HG03520 (cell line): ENCODE measurements at regions not wholly inside any gene's neighbourhood (a gene's known extent, or its start where the extent isn't known, plus 50 kb on each side); places are given as distances from the start of the nearest gene placed in this dataset.
"Not testable (repeated sequence)": the region's sequence is repeated elsewhere in the genome, so short reads cannot be mapped to it uniquely, and the experiment has no call there.

Experiments
- ATAC-seq: cut with Tn5 transposase; IDR thresholded peaks from one replicate; pipeline ENCODE4 v1.9.1; 2021; ENCODE audit warnings: mild to moderate bottlenecking, moderate library complexity; ENCODE audit not compliant: unreplicated experiment

DNA sequence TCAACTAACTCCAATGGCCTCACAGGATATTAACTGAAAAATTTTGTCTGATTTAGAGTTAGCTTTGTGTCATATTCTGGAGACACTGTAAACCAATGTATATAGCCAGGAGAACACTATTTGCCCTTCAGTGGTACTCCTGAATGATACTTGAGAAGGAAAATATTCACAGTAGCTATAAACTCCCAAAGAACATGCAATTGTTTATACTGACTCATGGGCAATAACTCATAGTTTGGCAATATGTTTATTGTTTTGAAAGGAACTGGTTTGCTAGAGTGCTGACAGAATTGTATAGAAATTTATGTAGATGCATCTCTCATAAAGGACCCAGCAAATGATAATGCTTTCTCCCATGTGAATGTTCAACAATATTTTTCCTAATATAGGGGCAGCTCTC lies 537.6 kb downstream of the PLOD2 start:
- ATAC-seq = no peak

DNA sequence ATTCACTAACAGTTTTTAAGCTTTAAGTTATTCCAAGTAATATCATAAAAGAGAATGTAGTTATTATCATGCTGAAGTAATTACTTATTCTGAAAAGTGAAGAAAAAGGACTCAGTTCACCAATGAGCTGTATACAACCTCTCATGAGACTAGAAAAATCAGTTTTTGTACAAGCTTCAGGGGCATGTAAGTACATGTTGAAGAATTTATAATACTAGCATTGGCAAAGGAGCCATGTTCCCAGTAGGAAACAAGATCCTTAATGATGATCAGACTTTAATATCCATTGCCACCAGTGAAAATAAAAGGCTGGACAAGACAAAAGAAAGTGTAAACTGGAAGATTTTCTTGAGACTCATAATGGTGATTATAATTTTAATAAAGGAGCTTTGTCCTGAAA lies 532.8 kb downstream of the PLOD2 start:
- no peak for ATAC-seq

DNA sequence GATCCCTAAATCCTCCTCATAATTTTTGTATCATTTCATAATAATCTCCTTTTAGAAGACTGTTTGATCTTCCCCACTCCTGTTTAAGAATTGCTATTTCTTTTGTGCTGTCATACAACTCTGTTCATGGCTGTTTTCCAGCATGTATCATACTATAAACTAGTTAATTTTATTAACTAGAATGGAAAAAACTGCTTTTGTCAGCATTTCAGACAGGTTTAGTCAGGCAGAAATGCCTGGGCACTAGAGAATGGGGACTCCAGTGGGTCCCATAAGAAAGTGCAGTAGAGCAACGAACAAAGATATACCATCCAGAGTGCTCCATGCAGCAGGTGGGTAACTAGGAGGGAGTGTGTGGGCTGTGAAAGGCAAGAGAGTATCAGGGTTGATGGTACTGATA lies 523.9 kb downstream of the PLOD2 start:
- no peak for ATAC-seq

DNA sequence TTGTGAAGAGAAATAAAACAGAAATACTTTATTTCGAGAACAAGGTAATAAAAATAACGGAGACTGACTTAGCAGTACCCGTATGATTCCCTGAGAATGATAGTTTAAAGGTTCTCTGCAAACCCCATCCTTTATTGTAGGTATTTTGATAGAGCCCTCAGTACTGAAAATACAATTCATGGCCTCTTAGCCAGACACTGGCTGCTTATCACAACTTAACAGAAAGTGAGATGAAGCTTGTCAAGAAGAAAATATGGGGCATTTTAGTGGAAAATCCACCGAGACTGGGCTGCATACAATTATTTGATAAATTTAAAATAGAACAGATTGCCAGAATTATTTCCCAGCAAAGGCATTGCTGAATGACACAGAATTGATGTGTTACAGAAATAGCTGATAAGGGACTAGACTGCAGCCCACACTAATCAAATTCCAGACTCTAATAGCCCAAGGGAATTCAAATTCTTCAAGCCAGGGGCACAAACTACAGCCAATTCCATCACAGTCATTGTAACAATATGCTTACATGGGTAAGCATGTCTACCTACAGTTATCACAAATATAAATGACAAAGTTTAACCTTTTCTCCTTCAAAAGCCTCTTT lies 521.9 kb downstream of the PLOD2 start:
- ATAC-seq = no peak

DNA sequence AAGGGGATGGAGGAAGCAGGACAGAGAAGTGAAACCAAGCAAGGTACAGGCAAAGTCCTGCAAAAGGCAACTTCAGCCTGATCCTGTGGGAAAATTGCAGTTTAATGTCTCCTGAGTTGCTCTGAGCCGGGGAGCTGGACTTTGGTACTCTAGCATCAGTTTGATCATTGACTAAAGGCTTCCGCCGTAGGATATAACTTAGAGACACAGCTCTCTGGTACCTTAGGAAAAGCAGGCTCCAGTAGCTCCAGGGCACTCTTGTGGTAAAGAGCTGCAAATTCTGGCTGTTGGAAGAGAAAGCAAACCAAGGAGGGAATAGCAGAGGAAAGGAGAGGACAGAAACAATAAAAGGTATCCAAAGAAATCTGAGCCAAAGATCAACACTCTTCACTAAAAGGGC lies 521.1 kb downstream of the PLOD2 start:
- no peak for ATAC-seq

DNA sequence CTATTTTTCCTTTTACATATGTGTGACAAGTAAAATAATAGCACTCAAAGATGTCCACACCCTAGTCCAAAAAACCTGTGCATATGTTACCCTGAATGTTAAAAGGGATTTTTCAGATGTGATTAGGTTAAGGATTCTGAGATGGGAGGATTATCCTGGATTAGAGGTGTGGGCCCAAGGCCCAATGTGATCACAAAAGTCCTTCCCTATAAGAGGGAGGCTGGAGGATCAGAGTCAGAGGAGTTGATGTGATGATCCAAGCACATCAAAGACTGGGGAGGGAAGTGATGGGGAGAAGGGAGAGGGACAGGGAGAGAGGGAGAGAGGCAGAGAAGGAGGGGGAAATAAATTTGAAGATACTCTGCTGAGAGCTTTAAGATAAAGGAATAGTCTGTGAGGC lies 512.6 kb downstream of the PLOD2 start:
- no peak for ATAC-seq

DNA sequence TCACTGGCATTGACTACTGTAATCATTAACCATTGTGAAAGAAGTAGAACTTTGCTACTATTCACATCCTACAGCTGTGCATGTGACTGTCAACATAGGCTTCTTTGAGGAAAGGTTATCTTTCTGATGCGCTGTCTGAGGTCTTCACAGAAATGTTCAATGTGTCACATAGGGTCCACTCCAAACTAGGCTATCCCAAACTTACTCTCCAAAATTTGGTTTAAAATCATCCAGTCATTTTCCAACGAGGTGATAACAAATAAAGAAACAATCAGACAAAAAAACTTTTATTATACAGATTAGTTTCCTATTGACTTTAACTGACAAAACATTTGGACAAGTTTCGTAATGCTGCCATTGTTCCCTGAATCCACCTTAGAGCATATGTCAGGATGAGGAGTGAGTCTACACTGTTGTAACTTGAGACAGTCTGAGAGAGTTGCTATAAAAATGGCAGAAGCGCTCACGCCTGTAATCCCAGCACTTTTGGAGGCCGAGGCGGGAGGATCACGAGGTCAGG lies 511.6 kb downstream of the PLOD2 start:
- ATAC-seq = no peak

DNA sequence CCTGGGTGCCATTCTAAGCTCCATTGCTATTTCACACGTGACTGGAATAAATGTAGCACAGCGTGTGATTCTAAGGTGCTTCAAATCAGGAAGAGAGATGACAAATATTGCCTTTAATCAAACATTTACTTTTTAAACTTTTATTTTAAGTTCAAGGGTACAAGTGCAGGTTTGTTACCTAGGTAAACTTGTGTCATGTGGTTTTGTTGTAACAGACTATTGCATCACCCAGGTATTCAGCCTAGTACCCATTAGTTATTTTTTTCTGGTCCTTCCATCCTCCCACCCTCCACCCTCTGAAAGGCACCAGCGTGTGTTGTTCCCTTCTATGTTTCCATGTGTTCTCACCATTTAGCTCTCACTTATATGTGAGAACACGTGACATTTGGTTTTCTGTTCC lies 510.8 kb downstream of the PLOD2 start:
- ATAC-seq = no peak

DNA sequence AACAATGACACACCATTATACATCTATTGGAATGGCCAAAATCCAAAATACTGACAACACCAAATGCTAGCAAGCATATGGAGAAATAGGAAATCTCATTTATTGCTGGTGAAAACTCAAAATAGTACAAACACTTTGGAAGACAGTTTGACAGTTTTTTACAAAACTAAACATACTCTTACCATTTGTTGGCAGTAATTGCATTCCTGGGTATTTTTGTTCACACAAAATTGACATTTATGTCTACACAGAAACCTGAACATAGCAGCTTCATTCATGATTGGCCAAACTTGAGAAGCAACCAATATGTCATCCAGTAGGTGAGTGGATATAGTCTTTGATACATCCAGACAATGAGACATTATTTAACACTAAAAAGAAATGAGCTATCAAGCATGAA lies 489.9 kb downstream of the PLOD2 start:
- no peak for ATAC-seq

DNA sequence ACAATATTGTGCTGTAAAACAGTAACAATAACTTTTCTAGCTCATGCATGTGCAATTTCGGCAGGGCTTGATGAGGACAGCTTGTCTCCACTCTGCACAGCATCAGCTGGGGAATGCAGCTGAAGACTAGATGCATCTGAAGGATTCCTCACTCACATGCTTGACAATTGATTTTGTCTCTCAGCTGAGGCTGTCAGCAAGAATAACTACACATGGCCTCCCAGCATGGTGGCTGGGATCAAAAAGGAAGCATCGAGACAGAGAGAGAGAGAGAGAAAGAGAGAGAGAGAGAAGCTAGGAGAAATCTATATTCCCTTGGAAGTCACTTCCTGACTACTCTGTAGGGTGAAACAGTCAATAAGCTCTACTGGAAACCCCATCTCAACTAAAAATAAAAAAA lies 487.1 kb downstream of the PLOD2 start:
- ATAC-seq = no peak

DNA sequence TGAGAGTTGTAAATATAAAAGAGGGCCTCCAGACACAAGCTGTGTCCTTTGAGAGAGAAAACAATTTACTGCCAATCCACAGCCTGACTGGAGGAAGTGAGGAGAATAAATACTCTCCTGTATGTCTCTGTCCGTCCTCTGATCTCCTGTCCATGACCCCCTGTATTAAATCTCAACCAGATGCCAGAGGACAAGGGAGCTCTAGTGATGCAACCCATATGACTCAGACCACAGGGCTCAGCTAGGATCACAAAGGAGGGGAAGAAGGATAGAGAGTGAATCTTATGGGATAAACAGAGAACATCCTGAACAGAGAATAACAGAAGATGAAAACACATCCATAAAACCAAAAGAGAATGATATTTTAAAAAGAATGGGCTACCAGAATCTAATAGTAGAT lies 482.6 kb downstream of the PLOD2 start:
- no peak for ATAC-seq

DNA sequence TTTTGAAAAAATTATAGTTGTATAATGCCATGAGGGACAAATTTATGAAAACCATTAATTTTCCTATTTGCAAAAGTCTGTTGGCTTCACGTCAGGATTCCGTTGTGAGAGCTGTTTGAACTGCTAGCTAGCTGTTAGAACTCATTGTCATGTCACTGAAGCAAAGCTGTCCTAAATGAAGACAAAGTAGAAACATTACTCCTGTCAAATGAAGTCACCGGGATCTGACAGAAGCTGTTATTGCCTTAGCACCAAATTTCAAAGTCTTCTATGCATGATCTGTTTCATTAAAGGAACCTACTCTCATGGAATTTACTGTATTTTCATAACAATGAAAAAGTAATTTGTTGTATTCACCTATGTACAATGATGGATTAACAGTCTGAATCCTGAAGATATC lies 479.8 kb downstream of the PLOD2 start:
- no peak for ATAC-seq

DNA sequence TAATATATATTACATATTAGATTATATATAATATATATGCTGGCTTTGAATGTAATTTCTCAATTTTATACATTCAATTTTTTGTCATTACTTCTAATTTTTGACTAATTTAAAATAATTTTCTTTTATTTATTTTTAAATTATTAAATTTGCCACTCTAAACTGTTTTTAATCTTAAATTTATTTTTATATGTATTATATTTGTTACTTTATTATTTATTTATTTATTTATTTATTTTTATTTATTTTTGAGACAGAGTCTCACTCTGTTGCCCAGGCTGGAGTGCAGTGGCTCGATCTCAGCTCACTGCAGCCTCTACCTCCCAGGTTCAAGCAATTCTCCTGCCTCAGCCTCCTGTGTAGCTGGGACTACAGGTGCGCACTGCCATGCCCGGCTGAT lies 473.0 kb downstream of the PLOD2 start:
- not testable (repeated sequence) for ATAC-seq

DNA sequence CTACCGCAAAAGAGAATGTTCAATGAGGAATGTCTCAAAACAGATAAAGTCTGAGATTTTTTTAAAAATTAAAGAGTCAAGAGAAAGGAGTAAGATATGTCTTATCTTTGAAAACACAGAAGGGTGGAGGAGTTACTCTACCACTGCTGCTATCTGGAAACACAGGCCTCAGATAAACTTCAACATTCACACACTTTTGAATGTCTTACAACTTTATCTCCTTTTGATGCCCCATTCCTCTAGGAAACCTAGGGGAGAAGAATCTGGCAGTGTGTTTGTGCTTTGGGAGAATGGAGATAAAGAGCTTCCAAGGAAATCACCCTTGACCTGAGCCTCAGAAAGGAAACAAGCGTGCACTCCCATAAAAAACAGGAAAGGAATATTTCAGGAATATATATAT lies 468.2 kb downstream of the PLOD2 start:
- ATAC-seq = no peak

DNA sequence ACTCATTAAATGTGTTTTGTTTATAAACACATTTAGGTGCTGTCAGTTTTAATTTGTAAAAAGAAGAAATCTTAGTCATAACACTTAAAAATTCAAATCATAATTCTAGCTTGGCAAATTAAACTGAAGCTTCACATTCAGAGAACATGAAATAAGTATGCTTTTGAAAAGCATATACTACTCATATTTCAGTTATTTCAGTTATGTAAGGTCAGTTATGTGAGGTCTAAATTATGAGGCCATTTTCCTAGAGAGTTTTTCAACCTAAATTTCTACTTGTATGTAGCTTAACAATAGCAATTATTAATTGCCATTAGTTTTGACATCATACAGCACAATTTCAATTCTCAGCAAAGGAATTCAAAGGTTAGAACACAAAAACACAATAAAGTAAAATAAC lies 465.0 kb downstream of the PLOD2 start:
- no peak for ATAC-seq

DNA sequence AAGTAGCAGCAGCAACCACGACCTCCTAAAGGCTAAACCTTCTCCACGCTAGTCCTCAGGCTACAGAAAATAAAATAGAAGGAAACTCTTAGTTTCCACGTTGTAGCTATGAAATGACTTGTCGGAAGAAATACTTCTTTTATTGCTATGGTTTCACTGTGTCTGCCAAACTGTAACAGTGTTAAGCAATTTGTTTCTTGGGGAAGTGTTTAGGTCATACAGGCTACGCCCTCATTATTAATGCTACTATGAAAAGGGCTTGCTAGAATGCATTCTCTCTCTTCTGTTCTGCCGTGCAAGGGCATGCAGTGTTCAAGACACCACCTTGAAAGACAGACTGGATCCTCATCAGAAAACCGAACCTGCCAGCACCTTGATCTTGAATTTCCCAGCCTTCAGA lies 462.7 kb downstream of the PLOD2 start:
- no peak for ATAC-seq

DNA sequence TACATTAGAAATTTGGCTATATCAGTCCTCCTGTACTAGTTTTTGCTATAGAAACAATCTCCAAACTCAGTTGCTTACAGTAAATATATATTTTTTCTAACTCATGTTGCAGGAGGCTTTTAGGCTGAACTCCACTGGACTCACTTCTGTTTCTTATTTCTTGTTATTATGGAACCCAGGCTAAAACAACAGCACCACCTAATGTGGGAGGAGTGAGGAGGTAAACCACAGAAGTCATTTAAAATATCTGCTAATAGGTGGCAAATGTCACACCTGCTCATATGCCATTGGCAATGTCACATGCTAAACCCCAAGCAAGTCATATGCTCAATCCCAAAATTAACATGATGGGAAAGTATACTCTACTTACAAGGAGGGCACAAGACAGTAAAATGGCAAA lies 462.2 kb downstream of the PLOD2 start:
- no peak for ATAC-seq

DNA sequence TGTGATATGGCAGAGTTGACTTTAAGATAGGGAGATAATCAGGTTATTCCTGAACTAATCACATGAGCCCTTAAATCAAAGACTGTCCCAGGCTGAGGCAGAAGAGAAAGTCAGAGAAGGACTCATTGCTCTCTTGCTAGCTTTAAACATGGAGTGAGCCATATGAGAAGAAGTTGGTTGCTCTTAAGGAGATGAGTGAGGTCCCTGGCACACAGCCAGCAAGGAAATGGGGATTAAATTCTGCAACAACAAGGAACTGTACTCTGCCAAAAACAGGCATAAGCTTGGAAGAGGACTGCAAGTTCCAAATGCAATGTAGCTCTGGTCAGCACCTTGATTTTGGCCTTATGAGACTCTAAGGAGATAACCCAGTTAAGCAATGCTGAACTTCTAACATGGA lies 457.0 kb downstream of the PLOD2 start:
- ATAC-seq = no peak

DNA sequence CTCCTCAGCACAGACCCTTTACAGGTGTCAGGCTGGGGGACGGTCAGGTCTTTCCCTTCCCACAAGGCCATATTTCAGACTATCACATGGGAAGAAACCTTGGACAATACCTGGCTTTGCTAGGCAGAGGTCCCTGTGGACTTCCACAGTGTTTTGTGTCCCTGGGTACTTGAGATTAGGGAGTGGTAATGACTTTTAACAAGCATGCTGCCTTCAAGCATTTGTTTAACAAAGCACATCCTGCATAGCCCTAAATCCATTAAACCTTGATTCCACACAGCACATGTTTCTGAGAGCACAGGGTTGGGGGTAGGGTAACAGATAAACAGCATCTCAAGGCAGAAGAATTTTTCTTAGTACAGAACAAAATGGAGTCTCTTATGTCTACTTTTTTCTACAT lies 451.2 kb downstream of the PLOD2 start:
- not testable (repeated sequence) for ATAC-seq

DNA sequence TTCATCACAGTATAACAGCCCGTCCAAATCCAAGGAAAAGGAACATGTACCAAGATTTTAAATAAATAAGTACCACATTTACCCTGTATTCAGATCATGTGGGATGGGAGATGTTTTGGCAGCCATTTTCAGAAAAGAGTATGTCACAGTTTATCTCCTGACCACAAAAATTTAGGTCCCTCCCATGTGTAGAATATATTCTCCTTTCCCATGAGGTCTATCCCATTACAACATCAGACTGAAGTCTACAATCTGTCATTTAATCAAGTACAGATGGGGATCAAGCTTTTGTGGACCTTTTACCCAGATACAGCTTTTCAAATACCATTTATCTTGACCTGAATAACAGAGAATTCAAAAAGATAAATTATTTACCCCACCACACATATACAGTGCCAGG lies 444.5 kb downstream of the PLOD2 start:
- no peak for ATAC-seq

DNA sequence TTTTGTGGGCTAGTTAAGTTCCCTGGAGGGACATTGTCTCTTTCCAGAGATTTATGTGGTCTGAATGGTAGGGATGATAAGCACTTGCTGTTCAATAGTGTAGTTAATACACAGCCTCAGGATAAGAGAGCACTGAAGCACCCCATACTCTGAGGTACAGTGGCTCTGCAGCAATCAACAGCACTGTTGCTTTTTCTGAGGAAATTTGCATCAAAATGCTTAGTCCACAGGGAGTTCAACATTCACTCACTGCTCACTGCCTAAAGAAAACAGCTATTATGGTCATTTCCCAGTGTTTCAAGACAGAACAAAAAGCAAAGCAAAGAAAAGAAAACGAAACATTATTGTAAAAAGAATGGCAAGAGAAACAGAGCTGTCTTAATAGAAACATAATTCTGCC lies 441.9 kb downstream of the PLOD2 start:
- no peak for ATAC-seq

DNA sequence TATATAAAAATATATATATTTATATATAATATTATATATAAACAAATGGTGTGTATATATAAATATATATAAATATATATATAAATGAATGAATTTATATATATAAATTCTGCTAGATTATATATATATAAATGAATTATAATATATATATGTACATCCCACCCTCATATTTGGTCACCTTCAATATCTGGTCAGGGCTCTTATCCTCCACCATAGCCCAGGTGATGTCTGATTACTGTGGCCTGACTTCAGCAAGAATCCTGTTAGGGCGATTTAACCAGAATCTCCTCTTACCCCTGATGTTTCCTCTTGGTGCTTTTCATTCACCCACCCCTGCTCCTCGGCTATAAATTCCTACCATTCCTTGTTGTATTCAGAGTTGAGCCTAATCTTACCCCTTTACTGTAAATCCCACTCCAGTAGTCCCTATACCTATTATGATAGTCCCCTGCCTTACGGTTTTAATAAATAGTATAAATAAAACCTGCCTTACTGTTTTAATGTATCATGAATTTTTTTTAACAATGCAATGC lies 439.6 kb downstream of the PLOD2 start:
- ATAC-seq = no peak

DNA sequence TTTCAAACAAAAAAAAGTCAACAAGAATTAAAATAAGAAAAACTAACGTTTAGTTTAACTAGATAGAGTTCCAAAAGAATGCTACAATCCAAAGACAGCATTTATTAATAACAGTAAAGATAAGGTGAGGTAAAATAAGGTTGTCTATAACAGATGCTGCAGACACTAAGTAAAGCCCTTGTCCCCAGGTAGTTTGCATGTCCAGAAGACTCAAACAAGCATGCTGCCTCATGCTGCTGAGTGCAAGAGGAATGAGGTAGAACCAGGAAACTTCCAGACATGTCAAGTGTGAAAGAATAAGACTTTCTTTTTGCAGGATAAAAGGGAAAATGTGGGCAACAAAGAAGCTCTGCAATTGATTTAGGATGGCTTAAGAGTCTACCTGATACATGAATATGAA lies 439.2 kb downstream of the PLOD2 start:
- no peak for ATAC-seq
